Esophagus (tissue), 2 donors: ENCODE measurements at regions not wholly inside any gene's neighbourhood (a gene's known extent, or its start where the extent isn't known, plus 50 kb on each side); places are given as distances from the start of the nearest gene placed in this dataset.

Experiments
- H3K27ac ChIP-seq, 2 donors: one replicate each; pipeline ENCODE4 v1.5.1; 2013; ENCODE audit warnings: low read depth in 2 of 2, mild to moderate bottlenecking in 2 of 2, inconsistent platforms in 1 of 2, low read length in 1 of 2, moderate library complexity in 1 of 2
- H3K27me3 ChIP-seq, 2 donors: one replicate each; pipeline ENCODE4 v1.6.1; 2013; ENCODE audit warnings: low read length in 2 of 2, control low read depth in 1 of 2, mild to moderate bottlenecking in 1 of 2; ENCODE audit not compliant: insufficient read depth in 2 of 2, control insufficient read depth in 1 of 2
- H3K36me3 ChIP-seq, 2 donors: one replicate each; pipeline ENCODE4 v1.6.1; 2013; ENCODE audit warnings: low read length in 1 of 2; ENCODE audit not compliant: control insufficient read depth in 2 of 2, insufficient read depth in 2 of 2
- H3K4me1 ChIP-seq, 2 donors: one replicate each; pipeline ENCODE4 v1.6.1; 2013; ENCODE audit warnings: low read length in 1 of 2; ENCODE audit not compliant: control insufficient read depth in 2 of 2, insufficient read depth in 2 of 2
- H3K4me3 ChIP-seq, 2 donors: one replicate each; pipeline ENCODE4 v1.5.1; 2013; ENCODE audit warnings: low read length in 2 of 2, mild to moderate bottlenecking in 2 of 2, low read depth in 1 of 2, moderate library complexity in 1 of 2
- H3K9me3 ChIP-seq, 2 donors: one replicate each; pipeline ENCODE4 v1.6.1; 2013; ENCODE audit warnings: mild to moderate bottlenecking in 2 of 2, low read depth in 1 of 2, low read length in 1 of 2, moderate library complexity in 1 of 2; ENCODE audit not compliant: control insufficient read depth in 2 of 2, insufficient read depth in 1 of 2
- WGBS, 2 donors: extraction: QIAGEN DNeasy Blood & Tissue Kit; methylation state at CpG; one replicate each; pipeline ENCODE4 v1.1.7; 2013; 5-methylcytosine and 5-hydroxymethylcytosine counted together
- donor health status: healthy with polysubstance abuse.
- donor health status: Bipolar disorder and iron deficiency.

- no peaks in the 10 kb centered on the region for H3K4me1 ChIP-seq
- H3K36me3 ChIP-seq, result no peaks in the 10 kb centered on the region
- H3K9me3 ChIP-seq, result peaks cover 7 to 10% of the 10 kb centered on the region in 2 donors
- H3K27ac ChIP-seq, result no peak overlapping the region
- no peaks in the 10 kb centered on the region for H3K27me3 ChIP-seq
- WGBS, 2 donors, result 88 to 90% methylated on average over 2 of the region's 2 CpGs
- H3K4me3 ChIP-seq, result no peak overlapping the region
Observed at GRCh38 chr5:24353016-24353415, 291.8 kb downstream of the CDH10 start.

DNA sequence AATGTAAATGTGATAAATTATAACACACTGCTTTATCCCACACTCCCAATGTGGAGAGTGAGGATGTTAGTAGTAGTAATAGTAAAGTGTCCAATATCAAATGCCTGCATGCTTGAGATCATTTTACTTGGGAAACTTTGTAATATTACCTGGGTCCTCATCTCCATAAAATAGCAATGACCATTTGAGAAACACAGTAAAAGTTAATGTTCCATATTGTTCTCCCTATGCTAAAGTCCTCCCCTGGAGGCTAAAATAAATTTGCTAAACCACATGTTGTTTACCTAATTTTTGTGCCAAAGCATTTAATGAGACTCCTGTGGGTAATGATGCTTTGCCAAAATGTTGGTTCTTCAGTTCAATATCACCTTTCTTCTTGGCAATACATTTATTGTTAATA, 291.2 kb downstream of the CDH10 start:
- no peaks in the 10 kb centered on the region for H3K27me3 ChIP-seq
- no peaks in the 10 kb centered on the region for H3K36me3 ChIP-seq

DNA sequence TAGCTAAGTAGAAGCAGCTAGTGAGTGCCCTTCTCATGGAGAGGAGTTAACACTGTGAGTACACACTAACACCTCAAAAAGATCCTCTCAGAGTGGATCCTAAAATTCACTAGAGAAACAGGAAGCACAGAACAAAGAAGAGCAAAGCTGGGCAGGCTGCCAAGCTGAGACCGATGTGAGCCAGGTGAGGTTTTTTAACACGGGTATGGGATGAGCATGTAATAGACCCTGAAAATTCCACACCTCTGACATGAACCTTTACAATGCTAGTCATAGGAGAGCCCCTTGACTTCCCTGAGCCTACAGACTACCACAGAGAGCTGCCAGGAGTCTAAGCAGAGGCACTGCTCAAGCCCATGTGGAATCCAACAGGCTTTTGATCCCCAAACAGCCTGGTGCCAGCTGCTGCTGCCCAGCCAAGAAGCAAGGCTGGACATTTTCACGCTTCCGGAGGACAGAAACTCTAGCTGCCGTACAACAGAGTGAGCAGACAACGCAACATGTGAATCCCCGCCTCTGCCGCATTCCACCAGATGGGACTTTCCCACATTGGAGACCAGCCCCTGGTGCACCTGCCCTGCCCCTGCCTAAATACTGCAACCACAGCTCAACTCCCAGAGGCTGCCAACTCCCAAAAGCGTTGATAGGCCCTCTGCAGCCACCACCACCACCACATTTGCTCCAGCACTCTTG, 280.8 kb downstream of the CDH10 start:
- no peaks in the 10 kb centered on the region for H3K27me3 ChIP-seq
- no peak overlapping the region for H3K4me3 ChIP-seq
- WGBS, 2 donors, result 81 to 84% methylated on average over 9 of the region's 9 CpGs
- no peaks in the 10 kb centered on the region for H3K4me1 ChIP-seq
- no peak overlapping the region for H3K27ac ChIP-seq
- peaks cover 0 to 10% of the 10 kb centered on the region in 2 donors for H3K9me3 ChIP-seq
- H3K36me3 ChIP-seq, result no peaks in the 10 kb centered on the region

More for the DNA sequence above, 291.2 kb downstream of the CDH10 start:
- Histone ChIP-seq H3K4me1 (no peaks in the 10 kb centered on the region), H3K4me3 (no peak overlapping the region), H3K9me3 (peaks cover 7 to 10% of the 10 kb centered on the region in 2 donors), H3K27ac (no peak overlapping the region)

GRCh38 chr5:24364711-24365110, 280.1 kb downstream of the CDH10 start:
- Histone ChIP-seq H3K27me3 (no peaks in the 10 kb centered on the region), H3K36me3 (no peaks in the 10 kb centered on the region), H3K4me1 (no peaks in the 10 kb centered on the region), H3K4me3 (no peak overlapping the region), H3K27ac (no peak overlapping the region), H3K9me3 (peaks cover 0 to 10% of the 10 kb centered on the region in 2 donors)
- 72 to 78% methylated on average over 5 of the region's 5 CpGs for WGBS, 2 donors

GRCh38 chr5:24365406-24365805, 279.4 kb downstream of the CDH10 start:
- Histone ChIP-seq H3K4me1 (no peaks in the 10 kb centered on the region), H3K9me3 (peaks cover 0 to 10% of the 10 kb centered on the region in 2 donors), H3K27ac (no peak overlapping the region), H3K36me3 (no peaks in the 10 kb centered on the region), H3K27me3 (no peaks in the 10 kb centered on the region), H3K4me3 (no peak overlapping the region)
- 60 to 78% methylated on average over 1 of the region's 1 CpG for WGBS, 2 donors

GRCh38 chr5:24367216-24367615, 277.6 kb downstream of the CDH10 start:
- H3K9me3 ChIP-seq, result peaks cover 0 to 8% of the 10 kb centered on the region in 2 donors
- no peaks in the 10 kb centered on the region for H3K36me3 ChIP-seq
- no peaks in the 10 kb centered on the region for H3K27me3 ChIP-seq
- no peaks in the 10 kb centered on the region for H3K4me1 ChIP-seq
- 82 to 87% methylated on average over 3 of the region's 3 CpGs for WGBS, 2 donors
- H3K4me3 ChIP-seq, result no peak overlapping the region
- no peak overlapping the region for H3K27ac ChIP-seq

DNA sequence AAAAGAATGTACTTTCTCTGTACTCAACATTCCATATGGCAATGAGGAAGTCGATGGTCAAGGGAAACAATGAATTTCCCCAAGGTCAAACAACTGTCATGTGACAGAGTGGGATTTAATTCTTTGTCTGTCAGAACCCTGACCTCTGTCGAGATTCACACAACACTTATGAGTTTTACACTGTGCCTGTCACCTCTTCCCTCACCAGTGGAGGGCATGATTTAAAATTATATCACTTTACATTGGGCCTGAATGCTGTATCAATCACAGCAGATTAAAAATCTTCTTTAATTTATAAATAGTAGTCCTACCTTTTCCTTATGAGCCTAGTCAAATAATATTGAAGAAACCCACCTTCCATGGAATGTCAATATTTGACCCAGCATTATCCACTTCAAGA, 276.7 kb downstream of the CDH10 start:
- H3K4me3 ChIP-seq, result no peak overlapping the region
- H3K27me3 ChIP-seq, result no peaks in the 10 kb centered on the region
- 42 to 48% methylated on average over 2 of the region's 2 CpGs for WGBS, 2 donors
- no peak overlapping the region for H3K27ac ChIP-seq
- H3K4me1 ChIP-seq, result no peaks in the 10 kb centered on the region
- no peaks in the 10 kb centered on the region for H3K36me3 ChIP-seq
- peaks cover 0 to 8% of the 10 kb centered on the region in 2 donors for H3K9me3 ChIP-seq

DNA sequence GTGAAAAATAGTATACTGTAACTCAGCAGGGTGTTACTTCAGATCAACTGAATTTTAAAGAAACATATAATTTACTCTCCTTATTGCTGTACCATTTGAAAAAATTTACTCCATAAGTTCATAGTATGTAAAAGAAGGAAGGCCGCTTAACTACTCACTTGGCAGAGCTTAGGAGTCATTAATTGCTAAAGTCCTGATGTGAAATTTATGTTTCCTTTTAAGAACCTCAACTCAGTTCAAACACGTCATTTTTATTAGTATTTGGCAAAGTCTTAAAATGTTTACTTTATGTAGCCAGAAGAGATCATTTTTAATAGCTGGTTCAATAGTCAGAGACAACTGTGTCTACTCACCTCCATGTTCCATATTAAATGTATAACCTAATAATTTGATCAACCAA, 268.6 kb downstream of the CDH10 start:
- Histone ChIP-seq H3K9me3 (no peaks in the 10 kb centered on the region), H3K36me3 (no peaks in the 10 kb centered on the region), H3K27ac (no peak overlapping the region), H3K27me3 (no peaks in the 10 kb centered on the region), H3K4me3 (no peak overlapping the region), H3K4me1 (no peaks in the 10 kb centered on the region)
- 46 to 47% methylated on average over 2 of the region's 2 CpGs for WGBS, 2 donors

GRCh38 chr5:24376616-24377015, 268.2 kb downstream of the CDH10 start:
- 59% methylated on average over 6 of the region's 6 CpGs for WGBS, 2 donors
- Histone ChIP-seq H3K9me3 (no peaks in the 10 kb centered on the region), H3K27ac (no peak overlapping the region), H3K27me3 (no peaks in the 10 kb centered on the region), H3K36me3 (no peaks in the 10 kb centered on the region), H3K4me1 (no peaks in the 10 kb centered on the region), H3K4me3 (no peak overlapping the region)

DNA sequence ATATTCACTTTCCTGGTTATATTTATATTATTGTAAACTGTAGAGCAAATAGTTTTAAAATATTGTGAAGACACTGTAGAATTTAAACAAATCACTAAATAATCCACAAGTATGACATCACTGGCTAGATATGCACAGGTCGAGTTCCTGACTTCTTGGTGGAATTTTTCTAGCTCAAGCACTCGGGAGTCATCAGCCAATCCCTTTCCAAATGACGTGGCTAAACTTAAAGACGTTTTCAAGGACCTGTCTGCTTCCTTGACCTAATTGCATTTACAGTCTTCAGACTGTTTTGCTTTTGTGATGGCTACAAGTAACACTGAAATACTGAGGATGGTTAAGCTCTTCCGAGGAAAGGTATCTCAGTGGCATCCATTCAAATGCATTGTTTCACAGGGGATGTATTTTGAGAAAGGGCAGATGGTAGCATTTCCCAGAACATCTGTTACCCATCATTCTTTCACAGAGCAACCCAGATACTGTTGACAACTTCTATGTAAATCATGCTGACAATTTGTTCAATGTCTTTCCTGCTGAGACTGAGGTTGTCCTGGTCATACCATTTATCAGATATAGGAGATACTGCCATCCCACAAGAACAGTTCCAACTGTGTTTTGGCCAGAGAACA, 262.8 kb downstream of the CDH10 start:
- no peaks in the 10 kb centered on the region for H3K4me1 ChIP-seq
- H3K9me3 ChIP-seq, result no peaks in the 10 kb centered on the region
- no peak overlapping the region for H3K4me3 ChIP-seq
- no peaks in the 10 kb centered on the region for H3K36me3 ChIP-seq
- H3K27me3 ChIP-seq, result no peaks in the 10 kb centered on the region
- H3K27ac ChIP-seq, result no peak overlapping the region
- 32 to 37% methylated on average over 5 of the region's 5 CpGs for WGBS, 2 donors
